Suprapubic skin (tissue), 4 donors: ENCODE measurements at regions not wholly inside any gene's neighbourhood (a gene's known extent, or its start where the extent isn't known, plus 50 kb on each side); places are given as distances from the start of the nearest gene placed in this dataset.

Experiments
- POLR2A ChIP-seq, 2 donors: fragments of 450-650 bp; IDR thresholded peaks; one replicate each; pipeline ENCODE4 v1.6.1; 2017; ENCODE audit warnings: antibody characterized with exemption in 2 of 2, mild to moderate bottlenecking in 2 of 2, moderate library complexity in 2 of 2
- POLR2AphosphoS5 ChIP-seq, 3 donors: sonication (generic); formaldehyde crosslinking; IDR thresholded peaks; one replicate each; pipeline ENCODE4 v1.6.1; 2017; ENCODE audit warnings: antibody characterized with exemption in 3 of 3
- TF ChIP-seq, protein P1 (sequence below), 2 donors: fragments of 200-600 bp in 1 of 2; fragments of 450-650 bp in 1 of 2; sonication (generic) in 1 of 2; IDR thresholded peaks; one replicate each; pipeline ENCODE4 v1.5.1; 2016 to 2019; ENCODE audit warnings: antibody characterized with exemption in 2 of 2, mild to moderate bottlenecking in 1 of 2, moderate library complexity in 1 of 2

DNA sequence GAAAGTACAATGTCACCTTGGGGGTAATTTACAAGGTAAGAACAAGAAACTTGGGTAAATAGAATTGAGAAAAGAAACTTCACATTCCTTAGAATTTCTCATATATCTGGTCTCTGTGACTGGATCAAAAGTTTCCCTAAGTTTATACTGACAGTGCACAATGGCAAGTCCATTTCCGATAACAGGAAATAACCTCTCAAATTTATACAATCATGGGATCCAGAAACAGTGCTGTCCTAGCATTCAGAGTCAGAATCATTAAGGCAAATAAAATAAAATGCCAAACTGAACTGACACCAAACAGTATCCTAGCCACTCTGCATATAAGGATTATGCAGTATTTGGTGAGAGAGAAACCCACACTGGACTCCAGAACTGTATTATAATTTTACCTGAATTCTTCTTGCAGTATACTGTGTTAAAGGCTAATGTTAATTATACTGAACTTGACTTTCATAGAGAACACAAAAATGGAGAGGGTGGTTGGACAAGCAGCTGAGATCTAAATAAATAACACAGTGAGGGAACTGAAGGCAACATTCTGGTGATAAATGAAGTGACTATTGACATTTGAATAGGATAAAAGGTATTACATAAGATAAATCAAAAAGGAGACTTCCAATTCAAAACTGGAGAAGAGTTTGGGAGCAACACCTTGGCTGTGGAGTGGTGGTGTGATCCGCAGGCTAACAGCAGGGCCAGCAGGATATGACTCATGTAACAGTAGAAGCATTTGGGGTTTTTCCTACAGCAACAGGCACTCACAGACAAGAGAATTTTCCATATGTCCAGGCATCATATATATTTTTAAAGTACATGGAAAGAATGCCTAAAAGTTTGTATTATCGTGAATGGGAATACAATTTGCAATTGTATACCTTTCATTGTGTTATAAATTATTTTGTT is 932.5 kb upstream of the MIR17HG start:
- TF ChIP-seq, protein P1, sequence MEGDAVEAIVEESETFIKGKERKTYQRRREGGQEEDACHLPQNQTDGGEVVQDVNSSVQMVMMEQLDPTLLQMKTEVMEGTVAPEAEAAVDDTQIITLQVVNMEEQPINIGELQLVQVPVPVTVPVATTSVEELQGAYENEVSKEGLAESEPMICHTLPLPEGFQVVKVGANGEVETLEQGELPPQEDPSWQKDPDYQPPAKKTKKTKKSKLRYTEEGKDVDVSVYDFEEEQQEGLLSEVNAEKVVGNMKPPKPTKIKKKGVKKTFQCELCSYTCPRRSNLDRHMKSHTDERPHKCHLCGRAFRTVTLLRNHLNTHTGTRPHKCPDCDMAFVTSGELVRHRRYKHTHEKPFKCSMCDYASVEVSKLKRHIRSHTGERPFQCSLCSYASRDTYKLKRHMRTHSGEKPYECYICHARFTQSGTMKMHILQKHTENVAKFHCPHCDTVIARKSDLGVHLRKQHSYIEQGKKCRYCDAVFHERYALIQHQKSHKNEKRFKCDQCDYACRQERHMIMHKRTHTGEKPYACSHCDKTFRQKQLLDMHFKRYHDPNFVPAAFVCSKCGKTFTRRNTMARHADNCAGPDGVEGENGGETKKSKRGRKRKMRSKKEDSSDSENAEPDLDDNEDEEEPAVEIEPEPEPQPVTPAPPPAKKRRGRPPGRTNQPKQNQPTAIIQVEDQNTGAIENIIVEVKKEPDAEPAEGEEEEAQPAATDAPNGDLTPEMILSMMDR (IDR thresholded peaks at IDR 0.05) = no peak
- TF ChIP-seq POLR2AphosphoS5 (IDR thresholded peaks at IDR 0.05) = no peak
- TF ChIP-seq POLR2A (IDR thresholded peaks at IDR 0.05) = no peak
